ENCODE measurements at regions not wholly inside any gene's neighbourhood (a gene's known extent, or its start where the extent isn't known, plus 50 kb on each side); places are given as distances from the start of the nearest gene placed in this dataset.

- DNase-seq (ENCODE audit: low read depth in 1 of 2, low spot score in 1 of 2): no peak
- Histone ChIP-seq H3K4me3 (replicated peaks; ENCODE audit: insufficient read depth, low read length) (no peak overlapping the region), H3K27me3 (ENCODE audit: insufficient read depth, poor library complexity, severe bottlenecking) (no peaks in the 10 kb centered on the region), H3K27ac (replicated peaks) (no peak overlapping the region)
- no peak for TF ChIP-seq SPI1 (IDR thresholded peaks at IDR 0.05; ENCODE audit: borderline replicate concordance, low read depth)
- TF ChIP-seq, protein P1, sequence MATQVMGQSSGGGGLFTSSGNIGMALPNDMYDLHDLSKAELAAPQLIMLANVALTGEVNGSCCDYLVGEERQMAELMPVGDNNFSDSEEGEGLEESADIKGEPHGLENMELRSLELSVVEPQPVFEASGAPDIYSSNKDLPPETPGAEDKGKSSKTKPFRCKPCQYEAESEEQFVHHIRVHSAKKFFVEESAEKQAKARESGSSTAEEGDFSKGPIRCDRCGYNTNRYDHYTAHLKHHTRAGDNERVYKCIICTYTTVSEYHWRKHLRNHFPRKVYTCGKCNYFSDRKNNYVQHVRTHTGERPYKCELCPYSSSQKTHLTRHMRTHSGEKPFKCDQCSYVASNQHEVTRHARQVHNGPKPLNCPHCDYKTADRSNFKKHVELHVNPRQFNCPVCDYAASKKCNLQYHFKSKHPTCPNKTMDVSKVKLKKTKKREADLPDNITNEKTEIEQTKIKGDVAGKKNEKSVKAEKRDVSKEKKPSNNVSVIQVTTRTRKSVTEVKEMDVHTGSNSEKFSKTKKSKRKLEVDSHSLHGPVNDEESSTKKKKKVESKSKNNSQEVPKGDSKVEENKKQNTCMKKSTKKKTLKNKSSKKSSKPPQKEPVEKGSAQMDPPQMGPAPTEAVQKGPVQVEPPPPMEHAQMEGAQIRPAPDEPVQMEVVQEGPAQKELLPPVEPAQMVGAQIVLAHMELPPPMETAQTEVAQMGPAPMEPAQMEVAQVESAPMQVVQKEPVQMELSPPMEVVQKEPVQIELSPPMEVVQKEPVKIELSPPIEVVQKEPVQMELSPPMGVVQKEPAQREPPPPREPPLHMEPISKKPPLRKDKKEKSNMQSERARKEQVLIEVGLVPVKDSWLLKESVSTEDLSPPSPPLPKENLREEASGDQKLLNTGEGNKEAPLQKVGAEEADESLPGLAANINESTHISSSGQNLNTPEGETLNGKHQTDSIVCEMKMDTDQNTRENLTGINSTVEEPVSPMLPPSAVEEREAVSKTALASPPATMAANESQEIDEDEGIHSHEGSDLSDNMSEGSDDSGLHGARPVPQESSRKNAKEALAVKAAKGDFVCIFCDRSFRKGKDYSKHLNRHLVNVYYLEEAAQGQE (IDR thresholded peaks at IDR 0.05; ENCODE audit: insufficient replicate concordance, low read depth): no peak
- TF ChIP-seq, protein P2, sequence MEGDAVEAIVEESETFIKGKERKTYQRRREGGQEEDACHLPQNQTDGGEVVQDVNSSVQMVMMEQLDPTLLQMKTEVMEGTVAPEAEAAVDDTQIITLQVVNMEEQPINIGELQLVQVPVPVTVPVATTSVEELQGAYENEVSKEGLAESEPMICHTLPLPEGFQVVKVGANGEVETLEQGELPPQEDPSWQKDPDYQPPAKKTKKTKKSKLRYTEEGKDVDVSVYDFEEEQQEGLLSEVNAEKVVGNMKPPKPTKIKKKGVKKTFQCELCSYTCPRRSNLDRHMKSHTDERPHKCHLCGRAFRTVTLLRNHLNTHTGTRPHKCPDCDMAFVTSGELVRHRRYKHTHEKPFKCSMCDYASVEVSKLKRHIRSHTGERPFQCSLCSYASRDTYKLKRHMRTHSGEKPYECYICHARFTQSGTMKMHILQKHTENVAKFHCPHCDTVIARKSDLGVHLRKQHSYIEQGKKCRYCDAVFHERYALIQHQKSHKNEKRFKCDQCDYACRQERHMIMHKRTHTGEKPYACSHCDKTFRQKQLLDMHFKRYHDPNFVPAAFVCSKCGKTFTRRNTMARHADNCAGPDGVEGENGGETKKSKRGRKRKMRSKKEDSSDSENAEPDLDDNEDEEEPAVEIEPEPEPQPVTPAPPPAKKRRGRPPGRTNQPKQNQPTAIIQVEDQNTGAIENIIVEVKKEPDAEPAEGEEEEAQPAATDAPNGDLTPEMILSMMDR (IDR thresholded peaks at IDR 0.05; ENCODE audit: insufficient read depth, low read length): no peak
- TF ChIP-seq POLR2AphosphoS5 (IDR thresholded peaks at IDR 0.05; ENCODE audit: low read depth): no peak
- no peak for TF ChIP-seq GABPA (IDR thresholded peaks at IDR 0.05; ENCODE audit: low read depth)
Measured at GRCh38 chr3:43963208-43963607, 272.5 kb downstream of the ABHD5 start.

DNA sequence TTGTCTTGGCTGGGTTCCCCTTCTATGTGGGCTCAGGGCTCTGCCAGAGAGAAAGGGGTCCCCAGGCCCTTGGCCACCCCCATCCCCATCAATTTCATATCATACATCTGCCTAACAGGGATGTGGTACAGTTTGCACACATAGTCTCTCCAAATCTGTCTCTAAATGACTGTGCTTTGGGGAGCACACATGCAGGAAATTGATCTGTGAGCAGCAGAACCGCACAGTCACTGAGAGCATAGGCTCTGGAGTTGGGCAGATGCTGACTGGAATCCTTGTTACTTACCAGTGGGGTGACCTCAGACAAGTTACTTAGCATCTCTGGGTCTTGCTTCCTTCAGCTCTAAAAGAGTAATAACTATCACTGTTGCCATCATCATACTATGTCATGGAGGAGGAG is 273.9 kb downstream of the ABHD5 start:
- DNase-seq (ENCODE audit: low read depth in 1 of 2, low spot score in 1 of 2): no peak
- TF ChIP-seq, protein P2 (IDR thresholded peaks at IDR 0.05; ENCODE audit: insufficient read depth, low read length): no peak
- TF ChIP-seq, protein P1 (IDR thresholded peaks at IDR 0.05; ENCODE audit: insufficient replicate concordance, low read depth): no peak
- TF ChIP-seq GABPA (IDR thresholded peaks at IDR 0.05; ENCODE audit: low read depth): no peak
- TF ChIP-seq POLR2AphosphoS5 (IDR thresholded peaks at IDR 0.05; ENCODE audit: low read depth): no peak
- TF ChIP-seq SPI1 (IDR thresholded peaks at IDR 0.05; ENCODE audit: borderline replicate concordance, low read depth): no peak
- H3K27me3 ChIP-seq (ENCODE audit: insufficient read depth, poor library complexity, severe bottlenecking): no peaks in the 10 kb centered on the region
- H3K4me3 ChIP-seq (replicated peaks; ENCODE audit: insufficient read depth, low read length): no peak overlapping the region
- no peak overlapping the region for H3K27ac ChIP-seq (replicated peaks)

- no peak overlapping the region for H3K27ac ChIP-seq (replicated peaks)
- no peak for DNase-seq (ENCODE audit: low read depth in 1 of 2, low spot score in 1 of 2)
- TF ChIP-seq, protein P2 (IDR thresholded peaks at IDR 0.05; ENCODE audit: insufficient read depth, low read length): no peak
- TF ChIP-seq POLR2AphosphoS5 (IDR thresholded peaks at IDR 0.05; ENCODE audit: low read depth) (no peak), GABPA (IDR thresholded peaks at IDR 0.05; ENCODE audit: low read depth) (no peak), SPI1 (IDR thresholded peaks at IDR 0.05; ENCODE audit: borderline replicate concordance, low read depth) (no peak)
- TF ChIP-seq, protein P1 (IDR thresholded peaks at IDR 0.05; ENCODE audit: insufficient replicate concordance, low read depth): no peak
- no peak overlapping the region for H3K4me3 ChIP-seq (replicated peaks; ENCODE audit: insufficient read depth, low read length)
- H3K27me3 ChIP-seq (ENCODE audit: insufficient read depth, poor library complexity, severe bottlenecking): no peaks in the 10 kb centered on the region
Measured at GRCh38 chr3:43965656-43966055, 274.9 kb downstream of the ABHD5 start.

All from HL-60 (cell line).